ENCODE measurements at regions not wholly inside any gene's neighbourhood (a gene's known extent, or its start where the extent isn't known, plus 50 kb on each side); places are given as distances from the start of the nearest gene placed in this dataset.
A peak's percentile ranks its signal among the peaks of the same experiment; 100 is the strongest.

- no peak for TF ChIP-seq CTCF (conservative IDR thresholded peaks at IDR 0.05; ENCODE audit: control insufficient read depth, insufficient read depth, low read depth, low read length)
- DNase-seq (ENCODE audit: low read depth) = no peak
- H3K4me3 ChIP-seq (ENCODE audit: control insufficient read depth, low read depth, low read length) = no peak overlapping the region
These were observed 443.9 kb downstream of the MIAT start for GRCh38 chr22:27101288-27101687.

GRCh38 chr22:27104449-27104848 is 447.1 kb downstream of the MIAT start:
- no peak overlapping the region for H3K4me3 ChIP-seq (ENCODE audit: control insufficient read depth, low read depth, low read length)
- TF ChIP-seq CTCF (conservative IDR thresholded peaks at IDR 0.05; ENCODE audit: control insufficient read depth, insufficient read depth, low read depth, low read length) = no peak
- no peak for DNase-seq (ENCODE audit: low read depth)

GRCh38 chr22:27105142-27106025 is 448.0 kb downstream of the MIAT start:
- peak; percentile 87 for DNase-seq (ENCODE audit: low read depth)
- no peak overlapping the region for H3K4me3 ChIP-seq (ENCODE audit: control insufficient read depth, low read depth, low read length)
- TF ChIP-seq CTCF (conservative IDR thresholded peaks at IDR 0.05; ENCODE audit: control insufficient read depth, insufficient read depth, low read depth, low read length) = no peak

GRCh38 chr22:27106985-27107384 is 449.6 kb downstream of the MIAT start:
- H3K4me3 ChIP-seq (ENCODE audit: control insufficient read depth, low read depth, low read length) = no peak overlapping the region
- no peak for DNase-seq (ENCODE audit: low read depth)
- TF ChIP-seq CTCF (conservative IDR thresholded peaks at IDR 0.05; ENCODE audit: control insufficient read depth, insufficient read depth, low read depth, low read length) = no peak

GRCh38 chr22:27107386-27107785 is 450.0 kb downstream of the MIAT start:
- no peak overlapping the region for H3K4me3 ChIP-seq (ENCODE audit: control insufficient read depth, low read depth, low read length)
- no peak for DNase-seq (ENCODE audit: low read depth)
- no peak for TF ChIP-seq CTCF (conservative IDR thresholded peaks at IDR 0.05; ENCODE audit: control insufficient read depth, insufficient read depth, low read depth, low read length)

GRCh38 chr22:27107824-27108223 is 450.4 kb downstream of the MIAT start:
- TF ChIP-seq CTCF (conservative IDR thresholded peaks at IDR 0.05; ENCODE audit: control insufficient read depth, insufficient read depth, low read depth, low read length) = no peak
- no peak overlapping the region for H3K4me3 ChIP-seq (ENCODE audit: control insufficient read depth, low read depth, low read length)
- DNase-seq (ENCODE audit: low read depth) = peak; percentile 90

All from fibroblast of mammary gland (primary cell).